Left forelimb (tissue), 1 donor: ENCODE measurements at regions not wholly inside any gene's neighbourhood (a gene's known extent, or its start where the extent isn't known, plus 50 kb on each side); places are given as distances from the start of the nearest gene placed in this dataset.
A peak's percentile ranks its signal among the peaks of the same experiment; 100 is the strongest.

Source experiments
- DNase-seq: peaks from one replicate; pipeline ENCODE4 v3.0.0-alpha.2; 2018; ENCODE audit warnings: low spot score

DNA sequence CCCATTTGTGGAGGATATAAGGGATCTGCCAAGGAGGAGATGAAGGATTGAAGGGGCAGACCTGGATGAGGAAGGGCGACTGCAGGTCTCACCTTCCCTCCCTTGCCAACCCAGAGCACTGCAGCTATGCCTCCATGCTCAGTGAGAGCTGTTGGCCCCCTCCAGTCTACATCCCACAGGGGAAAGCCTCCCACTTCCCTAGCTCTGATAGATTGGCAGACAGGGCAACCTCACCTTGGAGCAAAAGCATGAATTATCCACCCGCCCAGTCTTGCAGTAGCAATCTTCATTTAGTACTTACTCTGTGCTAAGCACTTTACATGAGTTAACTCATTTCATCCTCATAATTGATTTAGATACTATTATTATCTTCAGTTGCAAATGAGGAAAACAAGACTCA lies 70.4 kb upstream of the SMNDC1 start:
- no peak for DNase-seq

DNA sequence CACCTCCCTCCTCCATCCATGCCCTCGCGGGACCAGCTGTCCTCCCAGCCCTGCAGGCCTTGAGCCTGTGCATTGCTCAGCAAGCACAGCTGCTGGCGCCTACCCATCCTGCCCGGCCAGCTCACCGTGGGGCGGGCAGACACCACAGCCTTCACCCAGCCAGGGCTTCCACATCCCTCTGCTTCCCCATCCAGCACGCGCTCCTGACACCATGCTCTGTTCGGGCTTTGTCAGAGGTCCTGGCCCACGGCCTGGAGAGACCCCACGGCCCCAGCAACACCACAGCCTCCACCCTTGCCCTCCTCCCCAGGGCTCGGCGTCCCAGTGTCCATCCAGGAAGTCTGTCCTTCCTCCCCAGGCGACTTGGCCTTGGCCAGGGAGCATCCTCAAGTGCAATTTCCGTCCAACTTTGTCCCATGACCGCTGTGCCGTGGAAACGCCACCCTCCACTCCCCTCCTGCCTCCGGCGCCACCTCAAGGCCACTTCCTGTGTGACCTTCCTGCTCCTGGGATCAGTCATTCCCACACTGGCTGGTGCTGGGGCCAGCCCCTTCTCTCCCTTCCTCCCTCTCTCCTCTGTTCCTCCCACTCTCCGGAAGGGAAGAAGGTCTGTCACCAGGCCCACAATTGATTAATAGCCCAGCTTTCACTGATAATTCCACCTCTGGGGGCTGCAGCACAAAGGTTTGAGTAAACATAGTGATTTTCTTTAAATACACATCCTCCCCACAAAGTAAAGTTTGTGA lies 71.5 kb upstream of the SMNDC1 start:
- no peak for DNase-seq

DNA sequence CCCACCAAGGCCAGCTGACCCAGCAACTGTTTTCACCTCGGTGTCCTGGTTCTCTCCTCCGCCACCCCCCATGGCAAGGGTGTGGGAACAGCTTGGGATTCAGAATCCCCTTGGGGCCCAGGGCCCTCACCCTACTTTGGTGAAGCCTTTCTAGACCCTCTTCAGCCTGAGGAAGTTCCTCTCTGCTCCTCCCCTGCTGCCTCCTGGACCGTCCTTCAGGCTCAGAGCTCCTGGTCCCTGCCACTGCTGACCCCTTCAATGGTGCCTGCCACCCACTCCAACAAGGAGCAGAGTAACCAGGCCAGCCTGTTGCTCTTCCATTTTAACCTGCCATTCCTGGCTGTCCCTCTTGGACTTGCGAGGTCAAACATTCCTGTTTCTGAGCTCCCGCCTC lies 72.0 kb upstream of the SMNDC1 start:
- DNase-seq = peak; percentile 57

DNA sequence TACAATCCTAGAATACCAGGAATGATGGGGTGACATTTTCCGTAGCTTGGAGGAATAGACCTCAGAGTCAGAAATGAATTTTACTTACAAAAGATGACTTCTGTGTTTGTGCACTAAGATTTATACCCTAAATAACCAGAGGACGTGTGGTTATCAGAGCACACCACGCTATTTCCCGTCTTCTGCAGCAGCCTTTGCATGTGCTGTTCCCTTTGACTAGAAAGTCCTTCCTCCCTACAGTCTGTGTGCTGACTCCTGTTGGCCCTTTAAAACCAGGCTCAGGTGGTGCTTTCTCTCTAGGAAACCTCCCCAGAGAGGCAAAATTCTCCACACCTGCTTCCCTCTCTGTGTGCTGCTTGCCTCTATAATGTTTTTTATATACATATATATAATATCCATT lies 73.3 kb upstream of the SMNDC1 start:
- no peak for DNase-seq

DNA sequence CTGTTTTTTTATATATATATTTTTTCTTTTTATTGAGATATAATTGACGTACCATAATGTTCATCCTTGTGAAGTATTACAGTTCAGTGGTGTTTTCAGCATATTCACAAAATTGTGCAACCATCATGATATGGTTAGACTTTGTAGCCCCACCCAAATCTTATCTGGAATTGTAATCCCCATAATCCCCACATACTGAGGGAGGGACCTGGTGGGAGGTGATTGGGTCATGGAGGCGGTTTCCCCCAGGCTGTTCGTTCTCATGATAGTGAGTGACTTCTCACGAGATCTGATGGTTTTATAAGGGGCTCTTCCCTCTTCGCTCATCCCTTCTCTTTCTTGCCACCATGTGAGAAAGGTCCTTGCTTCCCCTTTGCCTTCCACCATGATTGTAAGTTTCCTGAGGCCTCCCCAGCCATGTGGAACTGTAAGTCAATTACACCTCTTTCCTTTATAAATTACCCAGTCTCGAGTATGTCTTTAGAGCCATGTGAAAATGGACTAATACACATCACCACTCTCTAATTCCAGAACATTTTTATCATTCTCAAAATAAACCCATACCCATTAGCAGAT lies 73.9 kb upstream of the SMNDC1 start:
- no peak for DNase-seq

DNA sequence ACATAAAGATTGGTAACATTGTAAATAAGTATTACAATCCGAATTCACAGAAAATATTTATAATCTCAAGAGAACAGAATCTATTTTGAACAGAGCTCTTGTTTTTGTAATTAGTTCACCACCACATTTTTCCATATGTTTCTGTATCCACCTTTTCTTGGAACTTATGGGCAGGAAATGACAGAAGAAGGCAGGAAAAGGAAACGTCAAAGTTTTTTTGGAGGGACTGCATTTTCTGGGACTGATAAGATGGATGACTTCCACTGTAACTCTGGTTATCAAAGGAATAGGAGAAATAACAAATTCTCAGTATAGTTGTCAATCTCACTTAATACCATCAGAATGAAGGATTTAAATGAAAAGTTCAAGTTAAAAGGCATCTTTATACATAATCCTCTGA lies 75.1 kb upstream of the SMNDC1 start:
- DNase-seq = no peak

DNA sequence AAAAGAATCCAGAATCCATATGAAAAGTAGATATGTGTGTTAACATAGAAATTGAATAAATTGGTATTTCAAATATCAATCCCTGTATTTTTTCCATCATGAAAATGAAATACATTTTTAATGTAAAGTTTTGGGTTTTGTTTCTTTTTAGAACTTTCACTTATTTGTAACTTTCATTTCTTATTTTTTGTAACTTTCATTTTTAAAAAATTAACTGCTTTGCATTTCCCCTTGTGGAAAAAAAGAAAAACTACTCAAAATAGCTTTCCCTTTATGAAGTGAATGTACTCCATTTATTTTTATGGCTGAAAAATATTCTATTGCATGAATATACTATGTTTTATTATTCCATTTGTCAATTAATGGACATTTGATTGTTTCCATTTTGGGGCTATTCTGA lies 75.6 kb upstream of the SMNDC1 start:
- DNase-seq = no peak

DNA sequence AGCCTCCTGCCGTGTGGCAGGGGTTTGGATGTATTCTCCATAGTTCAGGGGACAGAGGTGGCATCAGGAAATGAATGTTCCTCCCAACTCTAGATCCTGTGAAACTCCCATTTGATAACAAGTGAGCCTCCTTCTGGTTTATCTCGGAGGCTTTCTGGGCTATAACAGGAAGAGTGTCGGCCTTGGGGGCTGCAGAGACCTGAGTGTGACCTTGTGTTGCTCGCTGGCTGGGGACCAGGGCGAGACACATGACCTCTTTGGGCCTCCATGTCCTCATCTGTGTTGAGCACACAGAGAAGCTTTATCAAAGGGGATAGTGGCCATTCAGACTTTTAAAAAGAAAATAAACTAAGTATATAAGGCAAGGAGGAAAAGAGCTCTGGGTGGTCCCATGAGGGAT lies 78.0 kb upstream of the SMNDC1 start:
- no peak for DNase-seq

DNA sequence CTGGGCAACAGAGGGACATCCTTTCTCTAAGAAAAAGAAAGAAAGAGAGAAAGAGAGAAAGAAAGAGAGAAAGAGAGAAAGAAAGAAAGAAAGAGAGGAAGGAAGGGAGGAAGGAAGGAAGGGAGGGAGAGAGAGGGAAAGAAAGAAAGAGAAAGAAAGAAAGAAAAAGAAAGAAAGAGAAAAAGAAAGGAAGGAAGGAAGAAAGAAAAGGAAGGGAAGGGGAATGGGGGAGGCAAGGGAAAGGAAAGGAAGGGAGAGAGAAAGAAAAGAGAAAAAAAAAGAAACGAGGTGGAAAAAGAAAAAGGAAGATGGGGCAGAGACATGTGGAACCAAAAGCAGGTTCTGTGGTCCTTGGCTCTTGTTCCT lies 82.9 kb upstream of the SMNDC1 start:
- DNase-seq = no peak

DNA sequence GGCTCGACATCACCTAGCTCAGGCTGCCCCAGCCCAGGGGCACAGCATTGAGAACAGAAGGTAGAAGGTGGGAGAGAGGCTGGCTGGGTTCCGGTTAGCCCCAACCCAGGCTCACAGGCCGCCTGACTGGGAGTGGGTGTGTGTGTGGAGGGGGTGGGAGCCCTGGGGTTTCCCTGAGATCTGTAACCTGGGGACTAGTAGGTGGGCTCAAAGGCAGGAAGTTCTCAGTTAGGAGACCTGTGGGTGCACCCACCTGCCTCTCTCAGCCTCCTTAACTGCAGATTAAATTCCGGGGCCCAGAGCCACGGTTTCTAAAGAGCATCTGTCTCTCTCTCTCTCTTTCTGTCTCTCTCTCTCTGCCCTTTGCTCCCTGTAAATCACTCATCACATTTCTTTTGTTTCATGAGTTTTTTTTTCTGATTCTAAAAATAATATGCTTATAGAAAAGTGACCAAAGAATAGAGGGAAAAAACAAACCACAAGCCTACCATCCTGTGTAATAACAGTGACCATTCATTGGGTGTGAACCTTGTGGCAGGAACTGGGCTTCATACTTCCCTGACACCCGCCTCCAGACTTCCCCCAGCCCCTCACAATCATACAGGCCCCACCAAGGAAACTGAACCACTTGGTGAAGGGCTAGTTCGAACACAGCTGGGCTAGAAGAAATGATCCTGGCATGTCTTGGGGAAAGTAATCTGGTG lies 83.4 kb upstream of the SMNDC1 start:
- no peak for DNase-seq

DNA sequence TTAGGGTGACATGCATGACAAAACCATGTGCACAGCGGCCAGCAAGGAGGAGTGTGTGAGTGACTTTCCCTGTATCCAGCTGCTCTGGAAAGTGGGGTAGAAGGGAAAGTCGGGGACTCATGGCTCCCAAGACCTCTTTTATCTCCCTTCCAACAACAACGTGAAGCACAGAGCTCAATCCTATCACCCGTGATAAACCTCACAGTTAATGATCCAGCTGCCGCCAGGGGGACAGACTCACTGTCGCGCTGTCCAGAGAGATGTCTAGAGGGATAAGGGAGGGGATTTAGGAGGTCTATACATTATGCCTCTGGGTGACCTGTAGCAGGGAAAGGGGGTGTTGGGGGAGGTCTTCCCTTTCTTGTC lies 84.0 kb upstream of the SMNDC1 start:
- no peak for DNase-seq

DNA sequence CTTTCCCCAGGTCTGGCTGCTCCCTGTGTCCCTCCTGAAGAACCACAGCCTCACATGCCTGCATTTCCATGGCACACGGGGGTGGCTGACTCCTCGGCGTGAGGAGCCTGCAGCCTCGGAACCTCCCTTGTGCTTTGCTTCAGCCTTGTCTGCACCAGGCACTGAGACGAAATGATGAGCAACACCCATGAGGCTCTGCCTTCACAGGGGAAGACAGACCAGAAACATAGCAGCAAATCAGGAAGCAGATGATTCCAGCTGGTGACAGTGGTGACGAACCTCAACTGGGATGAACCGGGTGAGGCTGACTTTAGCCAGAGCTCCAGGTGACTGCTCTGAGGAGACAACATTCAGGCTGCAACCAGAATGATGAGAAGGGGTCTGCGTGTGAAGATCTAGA lies 84.5 kb upstream of the SMNDC1 start:
- DNase-seq = no peak

DNA sequence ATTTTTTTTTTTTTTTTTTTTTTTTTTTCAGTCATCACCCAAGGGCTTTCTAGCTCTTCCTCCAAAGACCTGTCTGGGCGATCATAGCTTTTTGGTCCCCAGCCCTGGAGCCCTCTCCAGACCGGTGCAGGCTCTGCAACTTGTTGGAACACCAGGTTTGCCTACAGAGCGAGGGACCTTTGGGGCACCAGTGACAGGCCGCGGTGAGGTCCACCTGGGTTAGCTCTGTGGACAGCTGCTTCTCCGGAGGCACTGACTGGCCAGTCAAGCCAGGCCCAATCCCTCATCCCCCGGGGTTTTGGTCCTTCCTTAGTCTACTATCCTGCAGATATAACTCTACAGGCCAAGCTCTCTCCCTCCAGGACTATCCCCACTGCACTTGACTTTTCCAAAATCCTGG lies 86.8 kb upstream of the SMNDC1 start:
- no peak for DNase-seq

DNA sequence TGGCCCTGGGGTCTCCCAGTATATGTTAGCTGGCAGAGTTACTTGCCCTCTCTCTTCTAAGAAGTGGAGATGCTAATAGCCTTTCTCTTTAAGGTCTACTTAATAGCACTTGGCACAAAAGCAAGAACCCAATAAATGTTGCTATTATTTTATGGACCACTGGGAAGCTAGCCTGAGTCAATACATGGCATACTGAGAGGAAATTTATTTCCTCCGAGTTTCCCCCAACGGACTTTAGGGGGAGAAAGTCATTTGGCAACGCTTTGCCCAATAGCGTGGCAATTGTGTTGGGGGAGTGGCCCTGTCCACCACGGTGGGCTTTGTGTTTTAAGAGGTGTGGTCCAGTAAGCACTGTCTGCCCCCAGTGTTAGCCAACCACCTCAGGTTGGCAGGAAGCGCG lies 87.4 kb upstream of the SMNDC1 start:
- no peak for DNase-seq

DNA sequence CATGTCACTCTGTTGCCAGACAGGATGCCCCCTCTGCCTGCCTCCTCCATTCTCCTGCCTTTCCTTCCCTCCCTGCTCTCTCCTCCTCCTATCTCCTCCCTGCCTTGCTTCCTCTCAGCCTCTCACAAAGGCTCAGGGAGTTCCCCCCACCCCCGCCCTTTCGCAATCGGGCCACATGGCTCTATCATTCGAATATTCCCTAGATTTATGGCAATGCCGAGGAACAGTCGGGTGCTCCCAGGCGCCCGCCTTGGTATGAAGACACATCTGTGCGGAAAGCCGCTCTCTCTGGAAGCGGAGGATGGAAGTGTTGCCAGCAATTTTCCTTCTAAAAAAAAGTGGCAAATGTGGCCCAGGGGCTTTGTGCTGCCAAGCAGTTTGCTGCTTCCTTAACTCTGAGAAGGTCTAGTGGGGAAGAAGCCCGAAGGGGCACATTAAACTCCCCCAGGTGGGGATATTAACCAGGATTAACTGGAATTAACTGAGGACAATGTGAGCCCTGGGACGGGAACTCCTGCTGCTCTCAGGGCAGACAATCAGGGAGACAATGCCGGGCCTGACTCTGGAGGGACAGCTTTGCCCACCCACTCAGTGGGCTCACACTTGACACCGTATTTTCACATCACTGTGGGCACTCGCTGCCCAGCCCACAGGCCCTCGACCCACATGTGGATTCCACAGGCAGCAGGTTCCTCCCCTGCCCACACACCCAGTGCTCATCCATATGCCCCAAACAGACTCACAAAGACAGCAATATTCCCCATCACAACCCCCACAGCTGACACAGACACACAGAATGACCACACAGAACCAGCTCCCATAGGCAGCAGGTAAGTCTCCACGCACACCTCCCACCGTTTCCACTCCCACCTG lies 88.4 kb upstream of the SMNDC1 start:
- DNase-seq = no peak

DNA sequence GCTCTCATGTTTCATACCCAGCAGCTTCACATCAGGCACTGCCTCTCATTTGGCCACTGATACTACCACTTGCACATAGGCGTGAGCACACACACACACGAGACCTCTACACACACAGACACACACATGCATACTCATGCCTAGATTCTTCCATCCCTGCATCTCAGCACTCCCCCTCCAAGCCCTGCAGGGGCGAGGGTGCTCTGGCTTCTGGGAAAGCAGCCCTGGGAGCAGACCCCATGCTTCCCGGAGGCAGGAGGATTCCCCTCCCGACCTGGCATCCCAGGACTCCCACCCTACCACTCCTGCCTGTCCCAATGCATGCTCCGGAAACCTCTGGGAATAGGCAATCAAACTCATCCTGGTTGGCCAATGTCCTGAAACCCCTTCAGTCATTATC lies 89.1 kb upstream of the SMNDC1 start:
- DNase-seq = no peak

DNA sequence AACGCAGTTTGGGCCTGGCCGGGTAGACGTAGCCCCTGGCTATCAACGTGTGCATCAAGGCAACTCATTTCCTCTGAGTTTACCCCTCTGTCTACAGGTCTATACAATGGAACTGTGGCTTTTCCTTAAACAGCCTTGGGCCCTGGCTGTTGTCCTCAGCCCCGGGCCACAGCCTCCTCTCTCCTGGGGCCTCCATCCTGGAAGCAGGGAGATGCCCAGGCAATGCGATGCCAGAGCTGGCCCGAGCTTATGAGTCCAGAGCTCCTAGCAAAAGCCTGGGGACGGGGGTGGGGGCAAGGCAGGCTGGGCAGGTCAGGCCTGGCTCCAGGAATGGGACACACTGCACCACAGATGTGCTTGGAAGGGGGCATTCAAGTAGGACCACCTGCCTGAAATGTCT lies 89.6 kb upstream of the SMNDC1 start:
- no peak for DNase-seq

DNA sequence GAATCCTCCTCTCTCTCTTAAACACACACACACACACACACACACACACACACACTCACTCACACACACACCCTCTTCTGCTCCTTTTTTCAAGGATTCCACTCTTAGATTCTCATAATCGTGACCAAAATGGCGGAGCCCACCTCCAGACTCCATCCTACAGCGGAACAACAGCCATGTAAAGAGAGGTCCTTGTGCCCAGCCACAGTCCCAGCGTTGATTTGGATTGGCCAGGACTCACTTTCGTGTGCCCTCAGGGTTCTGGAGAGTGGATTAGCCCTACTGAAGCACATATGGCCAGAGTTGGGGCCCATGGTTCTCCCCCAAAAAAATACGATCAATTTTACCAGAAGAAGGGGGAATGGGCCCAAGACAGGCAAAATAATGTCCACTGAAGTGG lies 90.2 kb upstream of the SMNDC1 start:
- DNase-seq = no peak

DNA sequence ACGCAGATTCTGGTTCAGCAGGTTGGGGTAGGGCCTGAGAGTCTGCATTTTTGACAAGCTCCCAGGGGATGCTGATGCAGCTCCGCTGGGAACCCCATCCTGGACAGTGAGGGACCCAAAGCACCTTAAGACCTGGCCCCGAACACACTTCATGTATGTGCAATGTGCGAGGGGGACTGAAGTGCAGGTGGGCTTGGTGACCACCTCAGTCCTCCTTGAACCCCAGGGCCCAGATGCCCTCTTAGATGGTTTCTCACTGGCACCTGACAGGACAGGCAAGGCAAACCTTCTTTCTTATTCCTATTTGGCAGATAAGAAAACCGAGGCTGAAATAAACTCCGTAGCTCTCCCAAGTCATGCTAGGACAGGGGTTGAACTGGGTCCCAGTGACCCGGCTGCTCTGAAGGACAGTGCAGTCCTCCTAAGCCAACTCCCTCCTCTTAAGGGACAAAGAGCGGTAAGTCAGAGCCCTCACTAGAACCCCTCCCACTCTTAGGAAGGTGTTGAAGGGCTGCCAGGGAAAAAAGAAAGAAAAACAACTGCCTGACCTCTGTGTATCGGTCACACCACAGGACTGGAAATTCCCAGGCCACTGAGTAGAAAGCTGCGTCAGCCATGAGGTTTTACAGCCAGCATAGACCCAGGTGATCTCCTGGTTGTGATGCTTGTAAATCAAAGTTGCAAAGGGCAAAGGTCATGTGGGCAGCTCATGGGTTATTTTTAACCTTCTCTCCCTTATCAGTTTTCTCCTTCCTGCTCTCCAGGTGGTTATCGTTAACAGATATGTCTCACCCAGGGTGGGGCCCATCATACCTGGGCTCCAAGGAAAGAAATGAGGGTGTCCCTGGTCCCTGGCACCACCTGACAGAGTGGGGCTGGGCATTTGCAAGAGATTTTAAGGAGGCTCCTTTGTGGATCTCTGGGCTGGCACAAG lies 90.9 kb upstream of the SMNDC1 start:
- DNase-seq = no peak

DNA sequence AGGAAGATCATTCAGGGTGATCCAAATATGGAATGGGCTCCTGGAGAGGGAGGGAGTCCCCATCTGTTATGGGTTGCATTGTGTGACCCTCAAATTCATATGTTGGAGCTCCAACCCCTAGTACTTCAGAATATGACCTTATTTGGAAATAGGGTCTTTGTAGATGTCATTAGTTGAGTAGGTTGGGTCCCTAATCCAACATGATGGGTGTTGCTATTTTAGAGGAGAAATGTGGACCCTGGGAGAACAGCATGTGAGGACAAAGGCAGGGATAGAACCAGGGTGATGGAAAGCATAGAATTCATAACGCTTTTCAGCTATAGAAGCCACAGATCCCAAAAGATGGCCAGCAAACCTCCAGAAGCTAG lies 91.5 kb upstream of the SMNDC1 start:
- no peak for DNase-seq

DNA sequence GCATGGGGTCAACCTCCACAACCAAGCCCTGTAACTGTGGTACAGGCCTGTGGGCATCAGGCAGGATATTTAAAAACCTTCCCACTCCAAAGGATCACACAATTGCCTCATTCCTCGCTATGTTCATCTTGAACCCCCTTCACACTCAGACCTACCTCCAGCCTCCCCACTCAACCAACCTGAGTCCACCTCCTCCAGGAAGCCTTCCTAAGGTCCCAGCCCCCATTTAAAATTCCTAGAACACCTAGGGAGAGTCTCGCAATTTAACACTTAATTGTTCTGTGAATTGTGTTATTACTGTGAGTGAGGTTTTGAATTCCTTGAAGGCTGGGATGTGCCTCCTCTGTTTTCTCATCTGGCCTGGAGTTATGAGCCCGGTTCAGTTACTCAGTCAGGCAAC lies 93.1 kb upstream of the SMNDC1 start:
- no peak for DNase-seq
